ENCODE measurements at regions not wholly inside any gene's neighbourhood (a gene's known extent, or its start where the extent isn't known, plus 50 kb on each side); places are given as distances from the start of the nearest gene placed in this dataset.

GRCh38 chr1:209248649-209249279, 334.8 kb upstream of the CAMK1G start:
- DNase-seq: peak; percentile 66

GRCh38 chr1:209249280-209249670, 334.2 kb upstream of the CAMK1G start:
- DNase-seq: peak; percentile 25

- no peak for DNase-seq
These were observed 333.6 kb upstream of the CAMK1G start for GRCh38 chr1:209249785-209250440.

GRCh38 chr1:209250861-209251636, 332.5 kb upstream of the CAMK1G start:
- no peak for DNase-seq

GRCh38 chr1:209256766-209257350, 326.7 kb upstream of the CAMK1G start:
- DNase-seq: no peak

GRCh38 chr1:209257454-209257853, 326.1 kb upstream of the CAMK1G start:
- no peak for DNase-seq

- no peak for DNase-seq
These were observed 323.4 kb upstream of the CAMK1G start for GRCh38 chr1:209260136-209260535.

GRCh38 chr1:209262631-209263030, 320.9 kb upstream of the CAMK1G start:
- peak; percentile 3 for DNase-seq

- DNase-seq: no peak
These were observed 318.2 kb upstream of the CAMK1G start for GRCh38 chr1:209265301-209265700.

GRCh38 chr1:209266590-209267205, 316.8 kb upstream of the CAMK1G start:
- DNase-seq: peak; percentile 38

- no peak for DNase-seq
These were observed 315.5 kb upstream of the CAMK1G start for GRCh38 chr1:209267968-209268367.

- no peak for DNase-seq
These were observed 315.0 kb upstream of the CAMK1G start for GRCh38 chr1:209268479-209268878.

- DNase-seq: no peak
These were observed 307.2 kb upstream of the CAMK1G start for GRCh38 chr1:209276321-209276720.

- no peak for DNase-seq
These were observed 305.9 kb upstream of the CAMK1G start for GRCh38 chr1:209277662-209278061.

- DNase-seq: no peak
These were observed 291.8 kb upstream of the CAMK1G start for GRCh38 chr1:209291715-209292114.

- no peak for DNase-seq
These were observed 280.5 kb upstream of the CAMK1G start for GRCh38 chr1:209302779-209303568.

- DNase-seq: no peak
These were observed 279.3 kb upstream of the CAMK1G start for GRCh38 chr1:209304166-209304565.

GRCh38 chr1:209305221-209305954, 278.1 kb upstream of the CAMK1G start:
- no peak for DNase-seq

- DNase-seq: peak; percentile 21
These were observed 275.7 kb upstream of the CAMK1G start for GRCh38 chr1:209307846-209308245.

GRCh38 chr1:209309198-209309597, 274.3 kb upstream of the CAMK1G start:
- DNase-seq: no peak

- no peak for DNase-seq
These were observed 271.7 kb upstream of the CAMK1G start for GRCh38 chr1:209311770-209312169.

- DNase-seq: no peak
These were observed 266.6 kb upstream of the CAMK1G start for GRCh38 chr1:209316929-209317328.
